H54 (cell line): ENCODE measurements at regions not wholly inside any gene's neighbourhood (a gene's known extent, or its start where the extent isn't known, plus 50 kb on each side); places are given as distances from the start of the nearest gene placed in this dataset.
"Not testable (repeated sequence)": the region's sequence is repeated elsewhere in the genome, so short reads cannot be mapped to it uniquely, and the experiment has no call there.

Experiments
- DNase-seq: peaks from one replicate; pipeline ENCODE4 v3.0.0; 2011; ENCODE audit warnings: low spot score, mixed read lengths; ENCODE audit not compliant: insufficient read length
- FAIRE-seq: peaks from 3 replicates; lab custom pipeline; 2011; peaks lifted over from hg19 to GRCh38; lab: Jason Lieb, UNC
- POLR2A ChIP-seq: IDR thresholded peaks from 2 replicates; pipeline ENCODE4 v1.6.1; 2011; ENCODE audit warnings: low read depth, mild to moderate bottlenecking, low read length

GRCh38 chr6:165843121-165843520 lies 180.1 kb upstream of the PDE10A start:
- no peak for TF ChIP-seq POLR2A
- FAIRE-seq, result no peak
- DNase-seq, result no peak

GRCh38 chr6:165842281-165842936 lies 179.4 kb upstream of the PDE10A start:
- FAIRE-seq (no peak), DNase-seq (no peak)
- TF ChIP-seq POLR2A, result no peak

DNA sequence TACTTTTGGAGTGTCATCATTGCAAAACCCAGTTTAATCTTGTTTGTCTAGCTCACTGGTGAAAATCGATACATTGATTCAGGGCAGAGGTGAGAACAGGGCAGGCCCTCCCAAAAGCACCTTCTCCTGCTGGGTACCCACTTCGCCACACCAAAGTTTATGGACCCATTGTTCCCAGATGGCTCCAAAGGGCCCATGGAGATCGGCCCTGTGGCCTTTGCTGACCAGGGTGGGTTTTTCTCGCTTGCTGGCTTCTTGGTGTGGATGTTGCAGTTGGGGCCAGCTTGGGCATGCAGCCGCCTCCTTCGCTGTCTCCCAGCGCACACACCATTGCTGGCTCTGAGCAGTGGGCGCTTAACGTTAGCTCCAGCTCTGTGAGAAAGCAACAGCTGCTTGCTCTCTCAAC lies 178.1 kb upstream of the PDE10A start:
- DNase-seq (no peak), FAIRE-seq (no peak)
- TF ChIP-seq POLR2A, result no peak

DNA sequence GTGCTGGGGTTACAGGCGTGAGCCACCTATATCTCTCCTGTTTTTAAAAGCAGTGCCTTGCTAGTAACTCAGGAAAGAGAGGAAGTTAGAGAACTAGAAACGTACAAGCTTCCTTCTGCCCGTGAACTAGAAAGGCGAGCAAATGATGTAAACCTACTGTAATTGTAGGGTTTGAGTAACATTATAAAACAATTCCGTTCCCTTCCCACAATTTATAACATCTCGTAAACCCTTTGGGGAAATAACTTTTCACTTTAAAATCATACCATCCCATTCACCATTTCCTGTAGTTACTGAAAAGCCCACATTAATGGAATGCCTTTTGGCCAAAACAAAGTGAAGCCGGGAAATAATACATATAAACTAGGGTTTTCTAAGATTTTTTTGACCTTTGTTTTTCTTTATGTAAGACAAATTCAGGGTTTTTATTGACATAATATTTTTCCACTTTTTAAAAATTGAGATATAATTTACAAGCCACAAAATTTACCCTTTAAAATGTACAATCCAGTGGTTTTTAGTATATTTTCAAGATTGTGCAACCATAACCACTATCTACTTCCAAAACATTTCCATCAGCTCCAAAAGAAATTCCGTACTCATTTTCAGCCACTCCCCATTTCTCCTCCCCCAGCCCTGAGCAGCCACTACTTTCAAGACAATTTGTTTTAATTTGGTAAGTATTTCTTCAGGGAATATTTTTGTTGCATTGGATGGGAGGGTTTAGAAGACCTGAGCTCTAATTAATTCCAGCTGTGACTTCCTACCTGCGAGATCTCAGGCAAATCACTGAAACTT lies 175.1 kb upstream of the PDE10A start:
- FAIRE-seq (no peak), DNase-seq (no peak)
- TF ChIP-seq POLR2A, result no peak

DNA sequence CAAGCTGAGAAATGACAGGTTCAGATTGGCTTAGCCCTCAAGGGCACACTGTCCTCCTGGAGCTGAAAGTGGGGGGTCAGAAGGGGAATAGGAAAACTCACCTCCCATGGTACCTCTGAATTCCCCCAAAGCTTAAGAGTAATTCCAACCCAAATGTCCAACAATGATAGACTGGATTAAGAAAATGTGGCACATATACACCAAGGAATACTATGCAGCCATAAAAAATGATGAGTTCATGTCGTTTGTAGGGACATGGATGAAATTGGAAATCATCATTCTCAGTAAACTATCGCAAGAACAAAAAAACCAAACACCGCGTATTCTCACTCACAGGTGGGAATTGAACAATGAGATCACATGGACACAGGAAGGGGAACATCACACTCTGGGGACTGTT lies 173.6 kb upstream of the PDE10A start:
- not testable (repeated sequence) for FAIRE-seq, DNase-seq

DNA sequence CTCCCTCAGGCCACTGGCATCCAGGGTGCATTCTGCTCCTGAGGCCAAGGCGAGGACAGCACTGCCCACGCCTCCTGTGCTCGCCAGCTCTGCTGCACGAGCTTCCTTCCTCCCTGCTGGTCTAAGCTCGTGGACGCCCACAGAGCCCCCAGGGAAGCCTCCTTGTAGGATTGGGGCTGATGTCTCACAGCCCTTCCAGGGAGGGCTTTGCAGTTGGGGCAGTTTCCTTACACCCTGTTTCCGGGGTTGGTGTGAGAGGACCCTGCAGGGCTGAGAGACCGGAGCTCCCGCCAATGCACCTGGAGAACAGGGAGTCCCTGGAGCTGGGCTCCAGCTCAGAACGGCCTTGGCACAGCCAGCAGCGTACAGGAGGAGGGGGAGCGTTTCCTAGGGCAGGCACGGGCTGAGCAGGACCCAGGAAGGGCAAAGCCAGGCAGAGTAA lies 172.4 kb upstream of the PDE10A start:
- no peak for DNase-seq
- no peak for FAIRE-seq
- TF ChIP-seq POLR2A, result no peak

DNA sequence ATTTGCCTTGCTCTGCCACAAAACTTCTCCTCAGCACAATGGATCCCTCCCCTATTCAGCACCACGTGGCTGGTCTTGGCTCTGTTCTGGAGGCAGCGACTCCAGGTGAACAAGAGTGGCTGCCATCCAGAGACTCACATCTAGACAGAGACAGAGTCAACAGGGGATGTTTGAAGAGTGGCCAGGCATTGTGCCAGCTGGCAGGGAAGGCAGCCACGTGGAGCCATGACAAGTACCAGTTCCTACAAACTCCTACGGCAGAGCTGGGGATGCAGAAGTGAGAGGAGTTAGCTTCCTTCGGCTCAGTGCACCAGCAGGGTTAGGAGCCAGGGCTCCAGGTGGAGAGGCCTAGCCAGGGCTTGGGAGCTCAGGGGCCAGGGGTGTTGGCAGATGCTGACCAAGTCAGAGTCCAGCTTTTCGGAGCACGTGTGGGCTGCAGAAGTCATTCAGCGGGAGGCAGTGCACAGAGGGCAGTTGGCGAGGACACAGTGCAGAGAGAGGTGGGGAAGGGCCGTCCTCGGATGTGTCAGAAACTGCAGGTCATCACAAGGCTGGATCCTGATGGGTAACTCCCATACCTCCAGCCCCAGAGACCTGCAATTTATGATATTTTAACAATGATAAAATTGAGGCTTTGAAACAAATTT lies 171.7 kb upstream of the PDE10A start:
- DNase-seq, result no peak
- no peak for TF ChIP-seq POLR2A
- no peak for FAIRE-seq

DNA sequence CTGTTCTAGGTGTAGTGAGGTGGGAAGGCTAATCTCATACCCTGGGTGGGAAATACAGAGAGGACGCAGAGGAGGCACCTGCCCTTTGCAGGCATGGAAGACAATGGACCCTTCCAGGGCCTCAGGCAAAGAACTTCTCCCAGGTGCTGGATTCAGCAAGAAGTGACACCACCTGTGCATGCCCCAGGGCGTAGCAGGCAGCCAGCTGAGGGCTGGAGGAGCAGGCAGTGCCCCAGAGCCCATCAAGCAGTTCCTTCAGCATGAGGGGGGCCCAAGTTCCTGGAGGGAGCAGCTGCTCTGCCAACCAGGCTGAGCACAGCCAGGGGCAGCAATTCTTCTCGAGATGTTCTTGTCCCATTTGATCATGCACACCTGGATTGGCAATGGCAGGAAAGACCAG lies 170.3 kb upstream of the PDE10A start:
- DNase-seq (no peak), FAIRE-seq (no peak)
- TF ChIP-seq POLR2A, result no peak

- FAIRE-seq (no peak), DNase-seq (no peak)
- no peak for TF ChIP-seq POLR2A
Measured at GRCh38 chr6:165831812-165832510, 168.9 kb upstream of the PDE10A start.

DNA sequence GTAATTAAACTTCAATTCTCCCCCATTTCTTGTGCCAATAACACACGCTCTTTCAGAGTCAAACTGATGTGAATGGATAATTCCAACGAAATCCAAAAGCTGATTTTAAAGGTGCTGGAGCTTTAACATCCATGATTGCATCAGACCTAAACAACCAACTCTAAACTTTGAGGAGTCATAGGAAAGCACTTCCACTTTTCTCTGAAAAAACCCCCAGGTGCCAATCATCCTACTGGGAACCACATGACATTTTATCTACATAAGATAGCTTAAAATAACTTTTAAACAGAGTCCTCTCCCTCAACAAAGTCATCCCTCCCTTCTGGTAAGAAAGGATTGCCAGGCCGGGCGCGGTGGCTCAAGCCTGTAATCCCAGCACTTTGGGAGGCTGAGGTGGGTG lies 167.7 kb upstream of the PDE10A start:
- no peak for FAIRE-seq
- no peak for TF ChIP-seq POLR2A
- DNase-seq, result no peak

GRCh38 chr6:165829376-165829775 lies 166.3 kb upstream of the PDE10A start:
- TF ChIP-seq POLR2A, result no peak
- no peak for FAIRE-seq
- no peak for DNase-seq

GRCh38 chr6:165827190-165827518 lies 164.1 kb upstream of the PDE10A start:
- DNase-seq, result no peak
- FAIRE-seq, result no peak
- no peak for TF ChIP-seq POLR2A

- FAIRE-seq (no peak), DNase-seq (no peak)
- TF ChIP-seq POLR2A, result no peak
Measured at GRCh38 chr6:165826487-165827189, 163.6 kb upstream of the PDE10A start.

DNA sequence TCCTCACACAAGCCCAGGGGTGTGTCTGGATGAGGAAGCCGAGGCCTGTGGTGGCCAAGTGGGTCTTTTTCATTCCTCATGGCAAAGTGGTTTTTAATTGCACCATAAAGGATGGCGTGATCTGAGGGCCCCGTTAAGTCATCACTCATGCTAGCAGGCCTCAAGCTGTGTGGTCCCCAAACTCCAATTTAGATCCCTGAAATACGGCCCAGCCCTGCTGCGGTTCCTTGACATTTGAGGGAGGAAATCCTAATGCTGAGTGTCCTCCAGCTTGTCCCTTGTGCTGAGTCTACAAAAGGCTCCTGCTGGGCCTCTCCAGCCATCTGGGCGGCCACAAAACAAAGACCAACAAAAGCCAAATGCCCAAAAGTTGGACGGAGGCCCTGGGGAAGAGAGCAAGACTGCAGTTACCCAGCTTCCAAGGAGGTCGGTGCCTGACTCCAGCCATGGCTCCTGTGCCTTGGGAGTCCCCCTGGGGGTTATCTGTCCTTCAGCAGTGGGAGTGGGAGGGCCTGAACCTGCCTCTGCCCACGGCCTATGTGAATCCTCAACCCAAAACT lies 162.3 kb upstream of the PDE10A start:
- FAIRE-seq (no peak), DNase-seq (no peak)
- no peak for TF ChIP-seq POLR2A
